CD4-positive, alpha-beta memory T cell (primary cell): ENCODE measurements at regions not wholly inside any gene's neighbourhood (a gene's known extent, or its start where the extent isn't known, plus 50 kb on each side); places are given as distances from the start of the nearest gene placed in this dataset.

Experiments used
- CTCF ChIA-PET: fragments of 350-600 bp; sonication (Branson Sonifier 250); formaldehyde crosslinking; loops from one replicate; lab custom pipeline; 2021; ENCODE audit warnings: inconsistent platforms; ENCODE audit not compliant: partially characterized antibody; lab: Charles Lee
- POLR2A ChIA-PET: fragments of 350-600 bp; sonication (Branson Sonifier 250); formaldehyde crosslinking; loops from one replicate; lab custom pipeline; 2021; ENCODE audit not compliant: partially characterized antibody; lab: Charles Lee
- DNase-seq, 5 donors: peaks; one replicate each; pipeline versions ENCODE4 v3.0.0 to v3.0.0-alpha.2; 2020 to 2022; ENCODE audit warnings: mixed read lengths in 1 of 5
- H3K27ac ChIP-seq: one replicate; pipeline ENCODE4 v1.7.0; 2013; ENCODE audit warnings: low read depth, low read length
- H3K27me3 ChIP-seq: 2 replicates; pipeline ENCODE4 v1.7.0; 2013; ENCODE audit warnings: mild to moderate bottlenecking, low read length, moderate library complexity; ENCODE audit not compliant: insufficient read depth
- H3K36me3 ChIP-seq: 2 replicates; pipeline ENCODE4 v1.7.0; 2013; ENCODE audit warnings: mild to moderate bottlenecking, low read length, moderate library complexity; ENCODE audit not compliant: insufficient read depth
- H3K4me1 ChIP-seq: 2 replicates; pipeline ENCODE4 v1.7.0; 2013; ENCODE audit warnings: mild to moderate bottlenecking, low read length, moderate library complexity; ENCODE audit not compliant: insufficient read depth
- H3K4me3 ChIP-seq, 2 donors: one replicate each; pipeline ENCODE4 v1.7.0; 2013; ENCODE audit warnings: low read length in 2 of 2, mild to moderate bottlenecking in 1 of 2
- H3K9me3 ChIP-seq, 2 donors: one replicate each; pipeline ENCODE4 v1.7.0; 2013; ENCODE audit warnings: low read length in 2 of 2, control low read depth in 1 of 2; ENCODE audit not compliant: control insufficient read depth in 1 of 2
- H3K27ac Mint-ChIP-seq, 7 donors: one replicate each; pipeline ENCODE4 v1.8.0; 2020 to 2021; ENCODE audit warnings: mixed read lengths in 7 of 7, mild to moderate bottlenecking in 6 of 7, inconsistent platforms in 3 of 7, moderate library complexity in 3 of 7
- H3K27me3 Mint-ChIP-seq, 2 donors: one replicate each; pipeline ENCODE4 v1.8.0; 2020 to 2021; ENCODE audit warnings: mixed read lengths in 2 of 2
- H3K36me3 Mint-ChIP-seq, 2 donors: one replicate each; pipeline ENCODE4 v1.8.0; 2020 to 2021; ENCODE audit warnings: mixed read lengths in 2 of 2, inconsistent platforms in 1 of 2, mild to moderate bottlenecking in 1 of 2
- H3K4me1 Mint-ChIP-seq, 4 donors: one replicate each; pipeline ENCODE4 v1.8.0; 2020 to 2021; ENCODE audit warnings: mixed read lengths in 4 of 4, mild to moderate bottlenecking in 1 of 4
- H3K4me3 Mint-ChIP-seq, 8 donors: one replicate each; pipeline ENCODE4 v1.8.0; 2020 to 2021; ENCODE audit warnings: mixed read lengths in 8 of 8, mild to moderate bottlenecking in 7 of 8, moderate library complexity in 6 of 8, inconsistent platforms in 3 of 8
- H3K9me3 Mint-ChIP-seq, 8 donors: one replicate each; pipeline ENCODE4 v1.8.0; 2020 to 2021; ENCODE audit warnings: mixed read lengths in 8 of 8, mild to moderate bottlenecking in 5 of 8, inconsistent platforms in 3 of 8, moderate library complexity in 1 of 8
- intact Hi-C: fragments of 100-400 bp; cut with micrococcal nuclease; formaldehyde crosslinking; loops from one replicate; pipeline ENCODE4 v1.15.1; 2023

DNA sequence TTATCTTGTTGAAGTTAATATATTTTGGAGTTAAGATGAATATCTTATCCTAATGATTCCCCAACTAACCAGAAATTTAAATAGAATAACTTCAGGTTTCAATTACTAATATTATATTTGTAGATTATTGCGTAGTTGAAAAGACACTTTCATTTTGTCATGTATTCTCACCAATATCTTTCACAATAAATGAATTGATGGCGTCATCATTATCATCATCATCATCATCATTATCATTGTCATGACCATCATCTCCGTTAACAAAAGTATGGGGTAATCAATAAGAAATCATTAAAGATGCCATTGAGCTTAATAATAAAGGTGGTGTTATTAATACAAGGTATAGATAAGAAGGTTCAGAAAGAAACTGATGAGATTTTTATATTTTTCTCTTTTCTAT is 768.8 kb upstream of the SLC10A2 start:
- CTCF ChIA-PET, result no interaction called here
- no peaks in the 10 kb centered on the region for H3K9me3 ChIP-seq
- no peak overlapping the region for H3K4me3 ChIP-seq
- Mint-ChIP-seq H3K36me3 (no peaks in the 10 kb centered on the region), H3K9me3 (peaks cover 0 to 16% (median 11%) of the 10 kb centered on the region in 8 donors), H3K4me3 (no peak overlapping the region), H3K4me1 (no peaks in the 10 kb centered on the region), H3K27ac (no peak overlapping the region), H3K27me3 (no peaks in the 10 kb centered on the region)
- H3K27ac ChIP-seq, result no peak overlapping the region
- no peaks in the 10 kb centered on the region for H3K36me3 ChIP-seq
- POLR2A ChIA-PET, result no interaction called here
- no peaks in the 10 kb centered on the region for H3K4me1 ChIP-seq
- no peak for DNase-seq
- intact Hi-C loops, result no loop called here
- H3K27me3 ChIP-seq, result no peaks in the 10 kb centered on the region

DNA sequence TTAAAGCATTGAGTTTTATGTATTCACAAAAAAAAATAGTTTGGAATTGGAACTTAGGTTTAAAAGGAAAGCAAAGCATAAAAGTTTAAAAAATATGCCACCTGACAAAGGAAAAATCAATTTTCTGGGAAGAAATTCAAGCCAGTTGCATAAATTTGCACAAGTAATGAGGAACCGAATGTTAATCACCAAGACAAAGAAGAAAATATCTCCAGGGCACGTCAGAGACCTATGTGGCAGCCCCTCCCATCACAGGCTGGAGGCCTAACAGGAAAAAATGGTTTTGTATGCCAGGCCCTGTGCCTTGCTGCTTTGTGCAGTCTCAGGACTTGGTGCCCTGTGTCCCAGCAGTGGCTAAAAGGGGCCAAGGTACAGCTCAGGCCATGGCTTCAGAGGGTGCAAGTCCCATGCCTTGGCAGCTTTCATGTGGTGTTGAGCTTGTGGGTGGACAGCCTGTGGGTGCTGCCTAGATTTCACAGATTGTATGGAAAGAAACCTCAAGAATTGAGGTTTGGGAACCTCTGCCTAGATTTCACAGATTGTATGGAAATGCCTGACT is 767.2 kb upstream of the SLC10A2 start:
- Histone ChIP-seq H3K9me3 (no peaks in the 10 kb centered on the region), H3K4me3 (no peak overlapping the region), H3K4me1 (no peaks in the 10 kb centered on the region), H3K36me3 (no peaks in the 10 kb centered on the region), H3K27ac (no peak overlapping the region), H3K27me3 (no peaks in the 10 kb centered on the region)
- Mint-ChIP-seq H3K4me1 (no peaks in the 10 kb centered on the region), H3K27ac (no peak overlapping the region), H3K9me3 (peaks cover 0 to 20% (median 13%) of the 10 kb centered on the region in 8 donors), H3K36me3 (no peaks in the 10 kb centered on the region), H3K27me3 (no peaks in the 10 kb centered on the region), H3K4me3 (no peak overlapping the region)
- DNase-seq, result no peak
- ChIA-PET CTCF (no interaction called here), POLR2A (no interaction called here)
- intact Hi-C loops, result no loop called here

DNA sequence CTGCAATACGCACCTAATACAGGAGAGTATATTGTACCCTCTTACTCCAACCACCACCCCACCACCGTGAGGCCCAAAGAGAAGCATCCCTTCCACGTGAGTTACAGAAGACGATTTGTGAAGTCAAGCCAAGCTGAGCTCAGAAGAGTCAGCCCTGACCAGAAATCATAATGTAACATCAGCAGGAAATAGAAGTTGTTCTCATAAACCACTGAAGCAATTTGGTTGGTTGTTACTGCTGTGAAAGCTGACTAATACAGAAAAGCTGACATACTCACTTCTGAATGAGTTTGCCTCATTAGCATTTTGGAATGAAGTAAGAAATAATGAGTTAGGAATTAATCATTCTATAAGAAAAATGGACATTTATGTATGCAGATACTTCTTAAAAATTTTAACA is 749.4 kb upstream of the SLC10A2 start:
- Histone ChIP-seq H3K27ac (no peak overlapping the region), H3K4me1 (no peaks in the 10 kb centered on the region), H3K9me3 (peaks cover 0 to 4% of the 10 kb centered on the region in 2 donors), H3K36me3 (no peaks in the 10 kb centered on the region), H3K4me3 (no peak overlapping the region), H3K27me3 (no peaks in the 10 kb centered on the region)
- Mint-ChIP-seq H3K4me1 (no peaks in the 10 kb centered on the region), H3K27ac (no peak overlapping the region), H3K9me3 (peaks cover 0 to 16% (median 6%) of the 10 kb centered on the region in 8 donors), H3K27me3 (no peaks in the 10 kb centered on the region), H3K36me3 (no peaks in the 10 kb centered on the region), H3K4me3 (no peak overlapping the region)
- ChIA-PET POLR2A (no interaction called here), CTCF (no interaction called here)
- intact Hi-C loops, result no loop called here
- DNase-seq, result no peak

DNA sequence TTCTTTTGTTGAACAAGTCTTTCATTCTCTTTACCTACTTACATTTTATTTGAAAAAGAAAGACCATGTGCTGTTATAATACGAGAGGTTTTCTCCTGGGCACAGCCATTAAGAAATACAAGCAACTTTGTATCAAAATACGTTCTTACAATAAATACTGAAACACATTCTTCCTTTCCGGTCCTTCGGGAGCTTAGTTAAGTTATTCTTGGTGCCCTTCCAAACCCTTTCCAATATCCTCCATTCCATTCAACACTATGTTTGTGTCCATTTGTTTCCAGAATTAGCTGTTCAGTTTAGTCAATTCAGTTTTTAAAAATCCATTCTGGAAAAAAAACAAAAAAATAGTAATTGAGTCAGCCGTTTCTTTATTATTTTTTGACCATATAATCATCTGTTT is 746.8 kb upstream of the SLC10A2 start:
- H3K9me3 ChIP-seq, result peaks cover 0 to 3% of the 10 kb centered on the region in 2 donors
- Mint-ChIP-seq H3K27ac (no peak overlapping the region), H3K27me3 (no peaks in the 10 kb centered on the region), H3K9me3 (peaks cover 0 to 15% (median 4%) of the 10 kb centered on the region in 8 donors), H3K4me3 (no peak overlapping the region), H3K4me1 (no peaks in the 10 kb centered on the region), H3K36me3 (no peaks in the 10 kb centered on the region)
- H3K27me3 ChIP-seq, result no peaks in the 10 kb centered on the region
- H3K36me3 ChIP-seq, result no peaks in the 10 kb centered on the region
- ChIA-PET CTCF (no interaction called here), POLR2A (no interaction called here)
- H3K4me3 ChIP-seq, result no peak overlapping the region
- DNase-seq, result no peak
- intact Hi-C loops, result no loop called here
- no peak overlapping the region for H3K27ac ChIP-seq
- no peaks in the 10 kb centered on the region for H3K4me1 ChIP-seq

DNA sequence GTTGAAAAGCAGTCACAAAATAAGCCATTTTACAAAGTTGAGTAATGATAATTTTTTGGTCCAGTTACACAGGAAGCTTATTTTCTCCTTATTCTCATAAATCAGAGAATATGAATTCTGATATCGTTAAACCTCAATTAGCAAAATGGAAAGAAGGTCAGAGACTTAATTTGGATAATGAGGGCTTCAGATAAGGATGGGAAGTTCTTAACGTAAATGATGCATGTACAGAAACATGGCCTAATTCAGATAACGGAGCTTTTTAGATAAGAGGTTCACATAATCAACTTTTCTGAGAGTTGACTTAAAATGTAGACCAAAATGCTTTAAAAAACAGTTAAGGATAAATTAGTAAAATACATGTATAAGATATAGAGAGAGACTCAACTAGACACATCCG is 746.3 kb upstream of the SLC10A2 start:
- intact Hi-C loops, result no loop called here
- no peak for DNase-seq
- H3K4me1 Mint-ChIP-seq, result no peaks in the 10 kb centered on the region
- H3K9me3 ChIP-seq, result no peaks in the 10 kb centered on the region
- H3K27me3 ChIP-seq, result no peaks in the 10 kb centered on the region
- no peak overlapping the region for H3K4me3 ChIP-seq
- H3K9me3 Mint-ChIP-seq, result peaks cover 0 to 17% (median 7%) of the 10 kb centered on the region in 8 donors
- H3K27me3 Mint-ChIP-seq, result no peaks in the 10 kb centered on the region
- H3K4me3 Mint-ChIP-seq, result no peak overlapping the region
- H3K4me1 ChIP-seq, result no peaks in the 10 kb centered on the region
- no peaks in the 10 kb centered on the region for H3K36me3 Mint-ChIP-seq
- H3K27ac ChIP-seq, result no peak overlapping the region
- ChIA-PET CTCF (no interaction called here), POLR2A (no interaction called here)
- H3K36me3 ChIP-seq, result no peaks in the 10 kb centered on the region
- no peak overlapping the region for H3K27ac Mint-ChIP-seq

DNA sequence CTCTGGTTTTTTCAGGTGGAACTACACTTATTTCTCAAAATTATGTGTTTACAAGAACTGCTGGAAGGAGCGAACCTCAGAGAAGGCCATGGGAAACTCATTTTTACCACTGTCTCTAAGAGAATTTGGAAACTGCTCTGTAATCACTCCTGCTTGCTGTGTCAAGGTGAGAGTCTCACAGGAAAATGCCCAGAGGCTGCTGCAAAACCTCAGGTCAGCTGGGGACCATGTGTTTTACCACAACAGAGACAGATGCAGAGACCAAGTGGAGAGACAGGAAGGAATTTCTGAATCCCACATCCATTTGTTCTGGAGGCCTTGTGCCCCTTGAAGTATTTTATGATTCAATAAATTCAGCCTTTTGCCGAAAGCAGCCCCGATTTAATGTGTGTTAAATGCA is 743.8 kb upstream of the SLC10A2 start:
- POLR2A ChIA-PET, result no interaction called here
- no peak for DNase-seq
- H3K4me1 Mint-ChIP-seq, result no peaks in the 10 kb centered on the region
- intact Hi-C loops, result no loop called here
- Histone ChIP-seq H3K4me1 (no peaks in the 10 kb centered on the region), H3K36me3 (no peaks in the 10 kb centered on the region), H3K27me3 (no peaks in the 10 kb centered on the region), H3K27ac (no peak overlapping the region), H3K4me3 (no peak overlapping the region), H3K9me3 (no peaks in the 10 kb centered on the region)
- H3K9me3 Mint-ChIP-seq, result peaks cover 0 to 16% (median 8%) of the 10 kb centered on the region in 8 donors
- H3K4me3 Mint-ChIP-seq, result no peak overlapping the region
- no peaks in the 10 kb centered on the region for H3K36me3 Mint-ChIP-seq
- no peaks in the 10 kb centered on the region for H3K27me3 Mint-ChIP-seq
- CTCF ChIA-PET, result no interaction called here
- no peak overlapping the region for H3K27ac Mint-ChIP-seq

DNA sequence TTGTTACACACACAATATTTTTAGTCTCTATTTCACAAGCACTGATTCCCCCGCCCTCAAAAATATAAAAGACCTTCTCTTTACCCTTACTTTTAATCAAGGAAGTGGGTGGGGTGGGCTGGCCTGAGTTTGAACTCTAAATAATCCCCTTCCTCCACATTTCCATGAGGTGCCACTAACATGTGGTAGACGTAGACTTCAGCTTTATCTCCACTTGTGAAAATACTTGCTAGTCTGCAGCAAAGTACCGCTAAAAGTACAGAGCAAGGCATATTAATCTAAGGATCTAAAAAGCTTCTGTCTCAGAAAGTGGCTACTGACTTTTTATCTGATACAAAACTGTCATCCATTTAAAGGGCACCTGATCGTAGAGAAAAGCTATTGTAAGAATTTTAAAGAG is 739.6 kb upstream of the SLC10A2 start:
- Histone ChIP-seq H3K9me3 (no peaks in the 10 kb centered on the region), H3K4me3 (no peak overlapping the region), H3K36me3 (no peaks in the 10 kb centered on the region), H3K4me1 (no peaks in the 10 kb centered on the region), H3K27ac (no peak overlapping the region), H3K27me3 (no peaks in the 10 kb centered on the region)
- intact Hi-C loops, result no loop called here
- Mint-ChIP-seq H3K27me3 (no peaks in the 10 kb centered on the region), H3K27ac (no peak overlapping the region), H3K9me3 (peaks cover 0 to 8% (median 4%) of the 10 kb centered on the region in 8 donors), H3K4me1 (no peaks in the 10 kb centered on the region), H3K36me3 (no peaks in the 10 kb centered on the region), H3K4me3 (no peak overlapping the region)
- DNase-seq, result no peak
- ChIA-PET CTCF (no interaction called here), POLR2A (no interaction called here)

DNA sequence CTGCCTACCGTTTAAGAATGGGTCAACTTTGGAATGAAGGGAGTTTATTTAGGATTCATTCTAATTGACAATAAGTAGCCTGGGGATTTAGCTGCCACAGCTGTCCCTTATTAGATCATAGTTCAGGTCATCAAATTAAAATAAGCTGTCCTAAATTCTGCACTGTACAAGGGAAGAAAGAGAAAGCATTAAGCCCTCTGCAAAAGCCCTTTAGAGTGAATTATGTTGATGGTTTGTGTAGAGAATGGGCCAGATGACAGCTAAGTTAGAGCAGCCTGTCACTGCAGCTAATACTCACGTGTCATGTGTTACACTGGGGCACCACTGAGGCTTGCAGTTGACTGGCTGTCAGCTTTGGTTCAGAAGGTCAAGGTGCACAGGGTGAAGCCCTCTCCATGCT is 737.1 kb upstream of the SLC10A2 start:
- Histone ChIP-seq H3K27ac (no peak overlapping the region), H3K9me3 (no peaks in the 10 kb centered on the region), H3K4me3 (no peak overlapping the region), H3K4me1 (no peaks in the 10 kb centered on the region), H3K27me3 (no peaks in the 10 kb centered on the region), H3K36me3 (no peaks in the 10 kb centered on the region)
- Mint-ChIP-seq H3K27me3 (no peaks in the 10 kb centered on the region), H3K36me3 (no peaks in the 10 kb centered on the region), H3K4me1 (no peaks in the 10 kb centered on the region), H3K27ac (no peak overlapping the region), H3K9me3 (peaks cover 0 to 6% (median 3%) of the 10 kb centered on the region in 8 donors), H3K4me3 (no peak overlapping the region)
- DNase-seq, result no peak
- CTCF ChIA-PET, result no interaction called here
- POLR2A ChIA-PET, result no interaction called here
- intact Hi-C loops, result no loop called here
